C4-2B (cell line): ENCODE measurements at regions not wholly inside any gene's neighbourhood (a gene's known extent, or its start where the extent isn't known, plus 50 kb on each side); places are given as distances from the start of the nearest gene placed in this dataset.

Source experiments
- H3K27ac ChIP-seq: fragments of 450-650 bp; 2 replicates; pipeline ENCODE4 v1.5.1; 2017
- CTCF ChIP-seq: fragments of 450-650 bp; conservative IDR thresholded peaks from 2 replicates; pipeline ENCODE4 v1.5.1; 2017; ENCODE audit warnings: mild to moderate bottlenecking
- ZFX ChIP-seq: fragments of 450-650 bp; IDR thresholded peaks from 2 replicates; pipeline ENCODE4 v1.6.1; 2017

GRCh38 chr3:22933841-22934116, 269.3 kb upstream of the UBE2E2 start:
- TF ChIP-seq CTCF = no peak
- no peak for TF ChIP-seq ZFX
- H3K27ac ChIP-seq = no peak overlapping the region

- H3K27ac ChIP-seq = no peak overlapping the region
- TF ChIP-seq ZFX (no peak), CTCF (no peak)
These were observed 268.1 kb upstream of the UBE2E2 start for GRCh38 chr3:22935040-22935439.

GRCh38 chr3:22937536-22937935, 265.6 kb upstream of the UBE2E2 start:
- no peak overlapping the region for H3K27ac ChIP-seq
- TF ChIP-seq ZFX = no peak
- no peak for TF ChIP-seq CTCF

DNA sequence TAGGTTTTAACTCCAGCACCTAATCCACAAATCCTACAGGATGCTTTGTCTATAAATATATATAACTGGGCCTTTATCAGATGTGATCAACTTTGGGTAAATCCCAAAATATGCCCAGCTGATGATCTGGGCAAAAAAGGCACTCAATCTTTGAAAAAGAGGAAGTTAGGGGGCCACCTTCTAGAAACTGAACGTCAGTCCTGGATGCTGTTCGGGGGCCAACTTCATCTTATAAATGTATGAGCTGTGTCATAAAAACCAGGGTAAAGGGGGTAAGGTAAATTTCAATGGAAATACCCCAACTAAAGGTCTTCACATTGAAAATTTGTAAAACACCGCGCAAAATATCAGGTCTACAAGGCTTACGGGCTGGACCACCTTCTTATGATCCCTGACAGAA, 264.4 kb upstream of the UBE2E2 start:
- TF ChIP-seq ZFX = no peak
- no peak overlapping the region for H3K27ac ChIP-seq

GRCh38 chr3:22939349-22939748, 263.8 kb upstream of the UBE2E2 start:
- TF ChIP-seq CTCF (no peak), ZFX (no peak)
- no peak overlapping the region for H3K27ac ChIP-seq

GRCh38 chr3:22940285-22940684, 262.8 kb upstream of the UBE2E2 start:
- no peak for TF ChIP-seq ZFX
- H3K27ac ChIP-seq = no peak overlapping the region

GRCh38 chr3:22942981-22943380, 260.1 kb upstream of the UBE2E2 start:
- TF ChIP-seq ZFX (no peak), CTCF (no peak)

DNA sequence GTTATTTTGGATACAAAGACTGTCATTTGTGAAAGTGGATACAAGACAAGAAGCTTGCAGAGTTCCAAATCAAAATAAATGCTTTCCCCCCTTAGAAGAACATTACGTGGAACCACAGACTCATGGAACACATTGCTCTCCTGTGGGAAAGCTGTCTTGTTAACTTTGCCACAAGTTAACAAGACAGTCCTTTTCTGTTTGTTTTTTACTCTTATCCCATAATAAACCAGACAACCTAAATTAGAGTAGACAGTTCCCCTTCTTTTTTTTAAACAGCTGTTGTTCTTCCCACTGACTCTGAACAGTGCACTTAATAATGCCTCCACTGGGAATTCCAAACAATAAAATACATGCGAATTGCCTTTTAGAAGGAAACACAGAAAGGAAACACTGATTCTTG, 255.3 kb upstream of the UBE2E2 start:
- no peak for TF ChIP-seq ZFX
- no peak for TF ChIP-seq CTCF
- H3K27ac ChIP-seq = no peak overlapping the region

More at GRCh38 chr3:22942981-22943380, 260.1 kb upstream of the UBE2E2 start:
- H3K27ac ChIP-seq = no peak overlapping the region

DNA sequence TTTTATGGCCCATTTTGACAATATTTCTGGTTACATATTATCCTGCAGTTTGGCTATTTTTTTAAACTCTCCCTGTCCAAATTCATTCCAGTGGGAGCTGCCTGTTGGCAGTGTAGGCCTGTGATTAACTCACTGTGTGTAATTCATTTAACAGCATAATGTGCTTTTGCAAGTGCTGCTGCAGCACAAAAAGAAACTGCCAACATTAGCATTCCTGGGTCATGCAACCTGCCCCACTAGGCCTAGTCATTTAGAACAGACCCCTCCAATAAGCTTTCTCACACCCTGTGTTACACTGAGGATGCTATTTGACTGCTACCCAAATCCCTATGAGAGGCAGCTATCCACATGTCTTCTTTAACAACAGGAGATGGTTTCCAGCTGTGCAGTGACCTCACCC, 251.2 kb upstream of the UBE2E2 start:
- TF ChIP-seq ZFX (no peak), CTCF (no peak)
- H3K27ac ChIP-seq = no peak overlapping the region
